Activated CD8-positive, alpha-beta memory T cell treated with anti-CD3 and anti-CD28 coated beads for 4 hours (primary cell): ENCODE measurements at regions not wholly inside any gene's neighbourhood (a gene's known extent, or its start where the extent isn't known, plus 50 kb on each side); places are given as distances from the start of the nearest gene placed in this dataset.

ENCODE experiments used
- DNase-seq, 2 donors: peaks; one replicate each; pipeline ENCODE4 v3.0.0-alpha.2; 2020; ENCODE audit warnings: low read depth in 2 of 2

DNA sequence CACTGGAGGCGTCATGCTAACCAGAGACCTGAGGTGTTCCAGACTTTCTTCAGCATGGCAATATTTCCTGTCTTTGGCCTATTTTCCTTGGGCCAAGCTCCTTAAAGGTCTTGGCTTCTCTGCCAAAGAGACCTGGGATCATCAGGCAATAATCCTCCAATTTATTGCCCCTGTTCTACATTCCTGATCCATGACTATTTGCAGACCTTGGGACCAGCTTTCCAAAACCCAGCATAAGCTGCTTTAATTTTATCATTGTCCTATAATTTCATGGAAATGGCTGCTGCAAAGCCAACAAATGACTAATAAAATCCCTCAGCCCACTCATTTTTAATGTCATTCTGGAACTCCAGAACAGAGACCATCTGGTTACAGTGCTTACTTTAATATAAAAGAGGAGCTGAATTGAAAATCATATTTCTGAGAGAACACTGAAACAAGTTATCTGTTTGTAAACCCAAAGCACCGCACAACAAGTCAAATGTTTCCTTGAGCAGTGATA lies 166.9 kb upstream of the BTG1 start:
- DNase-seq, result no peak

GRCh38 chr12:92304371-92305055 lies 158.9 kb upstream of the BTG1 start:
- no peak for DNase-seq

DNA sequence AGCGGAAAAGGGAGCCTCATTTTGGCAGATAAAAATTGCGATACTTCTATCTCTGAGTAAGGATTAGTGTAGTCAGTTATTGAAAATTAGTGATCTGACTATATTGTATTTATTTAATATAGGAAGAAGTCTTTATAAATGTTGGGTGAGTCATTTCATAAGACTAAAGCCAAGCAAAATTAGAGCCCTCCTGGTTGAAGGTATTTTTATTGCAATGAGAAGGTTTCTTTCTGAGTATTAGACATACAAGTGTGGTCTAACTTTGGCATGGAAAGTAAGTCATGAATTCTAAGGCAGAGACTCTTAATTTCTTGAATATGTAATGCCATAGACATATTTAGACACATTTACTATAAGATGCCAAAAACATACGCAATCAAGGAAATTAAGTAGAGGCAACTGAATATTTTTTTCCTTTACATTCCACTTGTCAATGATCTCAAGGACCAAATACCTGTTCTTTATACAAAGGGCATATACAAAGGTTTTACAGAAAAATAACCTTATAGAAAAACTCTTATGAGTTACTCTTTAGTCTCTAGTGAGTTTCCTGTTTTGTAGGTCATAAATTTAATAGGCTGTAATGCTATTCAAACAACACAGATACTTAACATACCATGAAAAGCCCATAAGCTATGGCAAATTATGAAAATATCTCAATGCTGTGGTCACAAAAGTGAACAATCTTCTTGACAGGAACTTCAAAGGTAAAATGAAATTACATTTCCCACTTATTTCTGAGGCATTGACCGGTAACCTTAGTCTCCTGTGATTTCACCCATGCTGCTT lies 156.6 kb upstream of the BTG1 start:
- DNase-seq, result no peak

DNA sequence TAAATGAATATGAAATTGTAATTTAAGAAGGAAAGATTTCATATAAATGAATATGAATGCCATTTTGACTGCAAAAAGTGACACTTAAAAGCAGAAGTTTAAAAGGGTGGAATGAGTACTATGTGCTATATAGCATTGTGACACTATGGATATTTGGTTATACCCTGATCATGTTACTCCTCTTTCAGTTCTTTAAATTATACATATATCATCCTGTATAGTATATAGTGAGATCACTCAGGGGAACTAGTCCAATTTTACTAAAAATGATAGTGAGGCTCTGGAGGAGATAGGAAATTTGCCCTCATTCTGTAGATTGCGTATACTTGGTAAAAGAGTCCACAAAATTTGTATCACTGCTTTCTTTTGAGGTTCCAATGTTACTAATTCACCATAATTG lies 155.7 kb upstream of the BTG1 start:
- no peak for DNase-seq

DNA sequence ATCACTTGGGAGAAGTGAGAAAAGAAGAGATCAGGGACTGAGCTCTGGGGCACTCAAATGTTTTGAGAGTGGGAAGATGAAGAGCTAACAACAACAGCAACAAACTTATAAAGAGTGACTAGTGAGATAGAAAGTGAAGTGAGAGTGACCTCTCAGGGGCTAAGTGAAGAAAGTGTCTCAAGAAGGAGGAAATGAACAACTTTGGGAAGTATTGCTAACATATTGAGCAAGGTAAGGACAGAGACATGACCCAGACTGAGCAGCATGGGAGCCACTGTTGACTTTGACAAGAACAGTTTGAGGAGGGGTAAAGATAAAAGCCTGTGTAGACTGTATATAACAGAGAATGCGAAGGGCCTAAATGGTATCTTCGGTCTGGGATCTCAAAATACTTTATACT lies 155.1 kb upstream of the BTG1 start:
- DNase-seq, result no peak

GRCh38 chr12:92299744-92300143 lies 154.1 kb upstream of the BTG1 start:
- DNase-seq, result no peak

DNA sequence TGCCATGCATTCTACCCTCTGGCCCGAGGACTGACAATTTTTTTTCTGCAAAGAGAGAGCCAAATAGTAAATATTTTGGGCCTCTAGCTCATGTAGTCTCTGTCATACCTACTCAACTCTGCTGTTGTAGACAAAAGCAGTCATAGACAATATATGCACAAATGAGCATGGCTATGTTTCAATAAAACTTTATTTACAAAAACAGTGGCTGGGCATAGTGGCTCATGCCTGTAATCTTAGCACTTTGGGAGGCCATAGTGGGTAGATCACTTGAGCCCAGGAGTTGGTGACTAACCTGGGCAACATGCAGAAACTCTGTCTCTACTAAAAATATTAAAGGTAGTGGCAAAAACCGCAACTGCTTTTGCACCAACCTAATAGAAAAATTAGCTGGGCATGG lies 153.7 kb upstream of the BTG1 start:
- DNase-seq, result no peak

DNA sequence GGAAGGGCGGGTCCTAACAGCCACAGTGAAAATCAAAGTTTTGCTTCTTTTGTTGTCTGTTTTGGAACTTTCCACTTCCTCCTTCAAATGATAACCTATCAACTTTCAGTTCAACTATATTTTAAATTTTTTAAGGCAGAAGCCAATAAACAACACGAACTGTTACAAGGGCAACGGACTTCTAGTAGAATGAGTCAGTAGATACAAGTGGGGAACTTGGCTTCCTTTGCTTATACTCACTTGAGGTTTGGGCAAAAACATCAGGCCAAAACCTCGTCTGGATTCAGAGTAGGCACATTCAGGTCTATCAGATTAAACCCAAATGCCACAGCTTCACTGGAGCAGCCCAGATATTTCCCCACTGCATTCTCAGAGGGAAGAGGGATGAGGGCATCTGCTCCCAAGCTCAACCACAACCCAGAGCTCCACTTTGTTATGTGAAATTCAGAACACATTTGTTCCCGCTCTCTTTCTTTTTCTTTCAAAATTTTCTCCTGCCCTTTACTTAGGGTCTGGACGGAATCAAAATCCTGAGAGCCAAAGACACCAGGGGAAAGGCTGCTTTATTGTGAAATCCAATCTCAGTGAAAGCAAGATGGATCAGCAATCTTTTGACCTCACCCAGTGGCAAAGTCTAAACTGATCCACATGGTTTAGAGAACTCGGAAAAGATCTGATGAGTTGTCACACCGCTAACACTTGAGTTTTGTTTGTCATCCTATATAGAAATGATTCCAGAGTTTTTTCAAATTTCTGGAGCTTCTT lies 152.5 kb upstream of the BTG1 start:
- no peak for DNase-seq

DNA sequence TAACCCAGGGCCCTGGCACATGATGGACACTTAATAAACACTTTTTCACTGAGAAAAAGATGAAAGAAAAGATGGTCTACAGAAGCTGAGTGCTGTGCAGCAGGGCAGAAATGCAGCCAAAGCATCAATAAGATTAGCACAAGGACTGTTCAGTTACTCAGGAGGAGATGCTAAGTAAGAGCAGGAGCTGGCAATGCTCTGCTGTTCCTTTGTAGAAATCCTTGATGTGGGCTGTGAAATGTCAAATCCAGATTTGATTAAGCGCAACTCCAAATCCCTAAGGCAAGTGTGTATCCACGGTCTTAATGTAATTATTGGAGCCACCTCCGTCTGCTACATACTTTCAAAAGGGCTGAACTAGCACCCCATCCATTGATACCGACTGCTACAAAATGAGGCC lies 151.8 kb upstream of the BTG1 start:
- DNase-seq, result no peak

DNA sequence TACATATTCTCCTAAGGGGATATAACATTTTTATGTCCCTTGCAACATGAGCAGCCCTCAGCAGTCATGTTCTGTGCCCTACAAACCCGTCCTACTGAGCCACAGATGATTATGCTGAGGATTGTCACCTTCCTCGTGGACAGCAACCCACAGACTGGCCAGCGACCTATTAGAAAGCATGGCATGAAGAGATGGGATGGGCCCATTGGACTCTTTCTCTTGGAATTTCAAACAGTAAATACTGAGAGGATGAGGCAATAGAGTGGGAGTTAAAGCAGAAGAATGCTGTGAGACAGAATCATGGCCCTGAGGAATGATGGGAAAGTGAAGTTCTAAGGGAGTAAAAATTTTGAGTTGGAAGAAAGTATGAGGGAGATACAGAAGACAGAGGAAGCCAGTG lies 149.9 kb upstream of the BTG1 start:
- DNase-seq, result no peak

DNA sequence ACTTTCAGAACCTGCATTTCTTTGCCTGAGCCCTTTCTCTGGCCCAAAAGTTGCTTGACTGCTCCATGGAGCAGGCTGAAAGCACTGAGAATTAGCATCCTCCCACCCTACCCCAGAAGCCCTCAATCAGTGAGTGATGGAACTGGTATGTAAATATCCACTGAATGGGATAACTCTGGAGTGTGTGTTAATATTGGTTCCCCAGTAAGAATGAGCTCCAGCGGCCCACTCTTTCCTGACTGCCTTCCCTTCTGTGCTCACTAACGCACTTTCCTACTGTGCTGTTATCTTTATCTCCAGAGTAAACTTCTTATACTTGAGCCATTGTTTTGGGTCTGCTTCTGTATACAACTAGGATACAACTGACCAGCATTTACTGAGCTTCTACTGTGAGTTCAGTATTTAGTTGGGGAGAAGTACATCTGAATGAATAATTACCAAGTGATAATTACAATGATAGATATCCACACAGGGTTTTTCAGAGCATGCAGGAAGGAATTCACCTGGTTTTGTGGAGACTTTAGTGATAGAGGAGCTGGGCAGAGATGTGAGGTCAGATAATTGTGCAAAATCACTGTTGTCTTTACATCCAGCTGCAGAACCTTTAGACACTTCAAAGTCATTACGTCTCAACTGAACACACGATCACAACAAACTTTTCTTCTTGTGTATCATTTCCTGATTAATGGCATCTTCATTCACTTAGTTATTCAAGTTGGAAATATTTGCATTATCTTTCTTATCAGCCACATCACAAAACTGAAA lies 149.2 kb upstream of the BTG1 start:
- DNase-seq, result no peak

DNA sequence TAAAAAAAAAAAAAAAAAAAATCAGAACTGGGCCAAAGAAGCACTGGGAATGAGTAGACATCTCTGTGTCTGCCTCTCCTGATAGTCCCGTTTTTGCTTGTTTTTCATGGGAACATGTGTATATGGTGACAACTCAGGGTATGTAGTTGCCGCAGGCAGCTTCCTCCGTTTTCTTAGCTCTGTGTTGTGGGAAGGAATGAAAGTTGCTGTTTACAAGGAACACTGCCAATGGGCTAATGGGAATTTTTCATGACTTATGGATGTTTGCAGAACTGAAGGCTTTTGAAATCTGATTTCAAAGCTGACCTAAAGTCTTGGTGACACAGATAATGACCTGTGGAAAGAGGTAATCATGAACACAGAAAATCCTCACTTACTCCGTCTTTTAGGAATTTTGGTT lies 146.4 kb upstream of the BTG1 start:
- no peak for DNase-seq

DNA sequence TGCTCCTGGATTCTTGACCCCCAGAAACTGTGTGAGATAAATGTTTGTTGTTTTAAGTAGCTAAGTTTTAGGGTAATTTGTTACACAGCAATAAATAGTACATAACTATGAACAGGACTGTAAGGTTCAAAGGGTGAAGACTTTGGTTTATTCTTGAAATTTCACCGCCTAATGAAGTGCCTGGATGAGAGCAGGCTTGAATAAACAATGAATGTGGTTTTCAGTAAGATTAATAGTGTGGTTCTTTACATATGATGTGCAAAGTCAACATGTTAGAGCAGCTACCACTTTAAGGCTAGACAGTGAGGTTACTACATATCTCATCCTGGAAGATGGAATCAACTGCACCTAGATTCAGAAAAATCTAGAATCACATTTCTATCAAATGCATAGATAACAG lies 145.2 kb upstream of the BTG1 start:
- DNase-seq, result no peak

DNA sequence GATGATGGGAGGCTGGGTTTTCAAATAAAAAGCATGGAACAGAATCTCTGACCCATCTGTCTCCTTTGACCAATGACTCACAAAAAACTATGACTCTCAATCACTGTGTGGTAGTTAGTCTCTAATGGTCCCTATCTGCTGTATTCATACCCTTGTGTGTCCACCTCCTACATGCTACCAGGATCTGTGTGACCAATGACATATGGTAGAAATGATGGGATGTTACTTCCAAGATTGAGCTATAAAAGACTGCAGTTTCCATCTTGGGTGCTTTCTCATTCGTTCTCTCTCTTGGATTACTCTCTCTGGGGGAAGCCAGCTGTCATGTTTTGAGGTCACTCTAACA lies 144.7 kb upstream of the BTG1 start:
- no peak for DNase-seq

DNA sequence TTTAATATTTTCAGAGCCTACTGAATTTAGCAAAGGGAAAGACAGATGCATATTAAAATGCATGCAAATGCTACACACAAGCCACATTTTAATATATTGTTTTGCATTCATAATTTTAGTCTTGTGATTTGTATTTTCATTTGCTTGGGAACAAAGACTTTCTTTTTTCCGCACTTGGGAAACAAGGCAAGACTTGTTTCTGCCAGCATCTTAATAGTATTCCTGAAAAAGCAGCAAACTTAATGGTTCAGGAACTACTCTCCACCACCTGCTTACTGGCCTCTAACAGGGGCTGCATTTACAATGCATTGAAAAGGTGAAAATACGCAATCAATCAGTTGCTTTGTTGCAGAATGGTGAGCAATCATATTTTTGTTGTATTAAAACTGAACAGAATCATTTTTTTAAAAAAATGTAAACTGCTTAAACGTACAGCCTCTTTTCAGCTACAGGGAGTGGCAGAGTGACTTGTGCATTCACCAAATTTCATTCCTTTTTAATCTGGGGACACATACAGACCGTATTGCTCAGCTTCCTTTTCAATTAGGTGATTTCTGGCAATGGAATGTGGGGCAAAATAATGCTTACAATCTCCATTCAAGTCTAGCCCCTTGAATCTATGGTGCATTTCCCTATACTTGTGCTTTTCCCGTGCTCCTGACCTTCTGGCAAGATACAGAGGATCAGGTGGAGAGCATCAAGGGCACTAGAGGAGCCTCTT lies 144.1 kb upstream of the BTG1 start:
- no peak for DNase-seq

DNA sequence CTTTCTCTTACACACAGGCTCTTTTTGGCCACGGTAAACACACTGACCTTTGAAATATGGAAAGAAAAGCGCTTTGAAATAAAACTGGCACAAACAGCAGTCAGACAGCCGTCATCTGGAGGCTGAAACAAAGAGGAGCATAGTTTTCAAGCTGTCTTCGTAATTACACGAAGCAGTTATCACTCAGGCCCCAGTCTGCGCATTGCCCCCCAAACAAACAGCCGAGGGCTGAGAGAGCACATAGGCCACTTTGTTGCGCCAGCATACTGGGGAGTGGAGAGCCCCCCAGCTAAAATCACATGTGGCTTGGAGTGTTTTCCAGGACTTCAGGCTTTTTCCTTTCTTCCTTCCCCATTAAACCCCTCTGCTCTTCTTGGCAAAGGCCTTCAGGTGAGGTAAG lies 142.9 kb upstream of the BTG1 start:
- no peak for DNase-seq

DNA sequence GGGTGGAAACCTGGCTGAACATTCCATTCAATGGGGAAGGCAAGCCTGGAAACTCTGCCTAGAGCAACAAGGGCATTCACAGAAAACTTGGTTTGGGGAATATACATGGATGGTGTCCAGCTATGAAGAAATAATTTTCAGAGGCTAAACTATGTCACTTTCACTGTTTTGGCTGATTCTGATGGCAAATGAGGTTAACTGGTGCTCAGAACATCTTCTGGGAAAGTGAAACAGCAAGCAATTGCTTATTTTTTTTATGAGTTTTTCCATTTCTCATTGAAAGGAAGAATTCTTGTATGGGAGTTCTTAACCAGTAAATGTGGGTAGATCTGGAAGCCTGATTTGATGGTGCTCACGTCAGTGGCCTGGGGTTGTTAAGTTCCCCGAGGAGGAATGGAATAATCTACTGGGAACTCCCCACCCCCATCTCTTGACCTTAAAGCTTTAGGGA lies 132.8 kb upstream of the BTG1 start:
- DNase-seq, result no peak

DNA sequence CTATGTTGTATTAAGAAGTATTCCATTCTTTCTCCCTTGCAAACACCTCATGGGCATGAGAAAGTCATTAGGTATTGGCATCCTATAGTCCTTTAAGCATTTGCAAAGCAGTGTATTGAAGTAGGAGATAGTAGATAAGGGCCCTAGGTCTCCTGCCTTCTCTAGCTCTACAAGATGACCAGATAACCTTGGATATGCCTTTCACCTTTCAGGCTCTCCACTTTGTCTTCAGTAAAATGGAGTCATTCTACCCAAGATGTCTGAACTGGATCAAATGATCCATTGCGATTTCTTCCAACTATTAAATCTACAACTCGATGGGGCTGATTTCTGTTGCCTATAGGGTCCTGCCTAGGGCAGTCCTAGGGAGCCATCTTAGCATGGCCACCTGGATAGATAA lies 132.1 kb upstream of the BTG1 start:
- DNase-seq, result no peak

DNA sequence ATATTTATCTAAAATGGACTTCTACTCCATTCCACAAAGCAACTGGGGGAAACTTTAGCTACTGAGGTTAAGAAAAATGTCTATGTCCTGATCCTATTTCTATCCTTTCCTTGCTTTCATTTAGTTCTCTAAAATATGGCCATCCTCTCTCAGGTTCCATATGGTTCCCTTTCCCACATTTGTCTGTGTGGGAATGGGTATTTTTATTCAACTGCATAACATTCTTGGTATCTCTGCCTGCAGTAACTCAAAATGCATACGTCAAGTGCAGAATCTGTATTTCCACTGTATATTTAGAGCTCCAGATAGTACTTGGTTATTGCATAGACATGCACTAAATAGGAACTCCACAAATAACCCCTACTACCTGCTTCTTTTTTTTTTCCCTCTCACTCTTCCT lies 130.6 kb upstream of the BTG1 start:
- no peak for DNase-seq

DNA sequence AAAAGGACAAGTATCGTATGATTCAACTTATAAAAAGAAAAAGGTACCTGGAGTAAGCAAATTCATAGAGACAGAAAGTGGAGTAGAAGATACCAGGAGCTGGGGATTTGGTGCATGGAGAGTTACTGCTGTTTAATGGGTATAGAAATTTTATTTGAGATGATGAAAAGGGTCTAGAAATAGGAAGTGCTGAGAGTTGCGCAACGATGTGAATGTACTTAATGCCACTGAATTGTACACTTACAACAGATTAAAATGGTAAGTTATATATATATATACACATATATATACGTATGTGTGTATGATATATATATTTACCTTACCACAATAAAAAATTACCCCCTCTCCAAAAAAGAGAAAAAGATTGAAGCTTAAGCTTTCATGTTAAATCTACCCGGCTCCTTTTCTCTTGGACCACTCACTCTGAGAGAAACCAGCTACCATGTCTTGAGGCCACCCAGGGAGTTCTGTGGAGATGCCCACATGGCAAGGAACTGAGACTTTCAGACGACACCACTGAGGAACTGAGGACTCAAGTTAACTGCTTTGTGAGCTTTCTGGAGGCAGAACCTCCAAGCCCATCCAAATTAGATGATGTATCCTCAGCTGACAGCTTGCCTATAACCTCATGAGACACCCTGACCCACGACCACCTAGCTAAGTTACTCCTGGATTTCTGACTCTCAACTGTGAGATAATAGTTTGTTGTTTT lies 130.0 kb upstream of the BTG1 start:
- DNase-seq, result no peak

DNA sequence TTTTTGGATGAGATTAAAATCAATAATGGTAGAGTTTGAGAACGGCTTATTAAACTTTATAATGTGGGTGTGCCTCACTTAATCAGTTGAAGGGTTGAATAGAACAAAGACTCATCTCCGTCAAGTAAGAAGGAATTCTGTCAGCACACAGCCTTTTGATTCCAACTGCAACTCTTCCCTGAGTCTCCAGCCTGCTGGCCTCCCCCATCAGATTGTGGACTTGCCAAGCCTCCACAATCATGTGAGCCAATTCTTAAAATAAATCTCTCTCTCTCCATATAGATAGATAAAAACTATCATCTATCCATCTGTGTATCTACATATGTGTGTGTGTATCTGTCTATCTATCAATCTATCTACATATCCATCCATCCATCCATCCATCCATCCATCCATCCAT lies 127.4 kb upstream of the BTG1 start:
- DNase-seq, result no peak
